ENCODE measurements at regions not wholly inside any gene's neighbourhood (a gene's known extent, or its start where the extent isn't known, plus 50 kb on each side); places are given as distances from the start of the nearest gene placed in this dataset.
"Not testable (repeated sequence)": the region's sequence is repeated elsewhere in the genome, so short reads cannot be mapped to it uniquely, and the experiment has no call there.

GRCh38 chr6:4725136-4725760 lies 51.0 kb upstream of the CDYL start:
- DNase-seq (ENCODE audit: low read depth); H3K4me3 ChIP-seq (ENCODE audit: low read depth, low read length): not testable (repeated sequence)

DNA sequence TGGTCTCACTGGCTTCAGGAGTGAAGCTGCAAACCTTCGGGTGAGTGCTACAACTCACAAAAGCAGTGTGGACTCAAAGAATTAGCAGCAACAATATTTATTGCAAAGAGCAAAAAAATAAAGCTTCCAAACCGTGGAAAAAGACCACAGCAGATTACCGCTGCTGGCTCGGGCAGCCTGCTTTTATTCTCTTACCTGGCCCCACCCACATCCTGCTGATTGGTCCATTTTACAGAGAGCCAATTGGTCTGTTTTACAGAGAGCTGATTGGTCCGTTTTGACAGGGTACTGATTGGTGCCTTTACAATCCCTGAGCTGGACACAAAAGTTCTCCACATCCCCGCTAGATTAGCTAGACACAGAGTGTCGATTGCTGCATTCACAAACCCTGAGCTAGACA lies 51.5 kb upstream of the CDYL start:
- not testable (repeated sequence) for DNase-seq (ENCODE audit: low read depth); H3K4me3 ChIP-seq (ENCODE audit: low read depth, low read length)

DNA sequence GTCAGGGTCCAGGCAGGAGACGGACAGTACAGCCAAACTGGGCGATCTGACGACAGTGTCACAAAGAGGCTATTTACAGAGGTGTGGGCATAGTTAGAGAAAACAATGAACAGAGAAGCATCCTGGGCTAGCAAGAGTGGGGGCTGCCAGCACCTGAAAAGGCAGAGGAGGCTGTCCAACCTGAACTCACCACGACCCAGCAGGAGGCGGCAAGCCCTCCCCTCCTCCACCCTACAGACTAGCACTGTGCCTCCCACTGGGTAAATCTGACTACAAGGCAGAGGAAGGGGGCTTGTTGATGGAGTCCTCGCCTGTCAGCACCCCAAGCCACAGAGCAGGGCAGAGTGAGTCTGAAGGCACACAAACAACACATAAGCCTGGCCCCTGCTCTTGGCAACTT lies 52.8 kb upstream of the CDYL start:
- no peak overlapping the region for H3K4me3 ChIP-seq (ENCODE audit: low read depth, low read length)
- DNase-seq (ENCODE audit: low read depth) = no peak
- TF ChIP-seq, protein P1, sequence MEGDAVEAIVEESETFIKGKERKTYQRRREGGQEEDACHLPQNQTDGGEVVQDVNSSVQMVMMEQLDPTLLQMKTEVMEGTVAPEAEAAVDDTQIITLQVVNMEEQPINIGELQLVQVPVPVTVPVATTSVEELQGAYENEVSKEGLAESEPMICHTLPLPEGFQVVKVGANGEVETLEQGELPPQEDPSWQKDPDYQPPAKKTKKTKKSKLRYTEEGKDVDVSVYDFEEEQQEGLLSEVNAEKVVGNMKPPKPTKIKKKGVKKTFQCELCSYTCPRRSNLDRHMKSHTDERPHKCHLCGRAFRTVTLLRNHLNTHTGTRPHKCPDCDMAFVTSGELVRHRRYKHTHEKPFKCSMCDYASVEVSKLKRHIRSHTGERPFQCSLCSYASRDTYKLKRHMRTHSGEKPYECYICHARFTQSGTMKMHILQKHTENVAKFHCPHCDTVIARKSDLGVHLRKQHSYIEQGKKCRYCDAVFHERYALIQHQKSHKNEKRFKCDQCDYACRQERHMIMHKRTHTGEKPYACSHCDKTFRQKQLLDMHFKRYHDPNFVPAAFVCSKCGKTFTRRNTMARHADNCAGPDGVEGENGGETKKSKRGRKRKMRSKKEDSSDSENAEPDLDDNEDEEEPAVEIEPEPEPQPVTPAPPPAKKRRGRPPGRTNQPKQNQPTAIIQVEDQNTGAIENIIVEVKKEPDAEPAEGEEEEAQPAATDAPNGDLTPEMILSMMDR (IDR thresholded peaks at IDR 0.05; ENCODE audit: insufficient read depth, low read length) = no peak

GRCh38 chr6:4721368-4721767 lies 54.8 kb upstream of the CDYL start:
- not testable (repeated sequence) for DNase-seq (ENCODE audit: low read depth); H3K4me3 ChIP-seq (ENCODE audit: low read depth, low read length)

GRCh38 chr6:4719491-4719890 lies 56.7 kb upstream of the CDYL start:
- DNase-seq (ENCODE audit: low read depth) = no peak
- TF ChIP-seq, protein P1 (IDR thresholded peaks at IDR 0.05; ENCODE audit: insufficient read depth, low read length) = no peak
- no peak overlapping the region for H3K4me3 ChIP-seq (ENCODE audit: low read depth, low read length)

DNA sequence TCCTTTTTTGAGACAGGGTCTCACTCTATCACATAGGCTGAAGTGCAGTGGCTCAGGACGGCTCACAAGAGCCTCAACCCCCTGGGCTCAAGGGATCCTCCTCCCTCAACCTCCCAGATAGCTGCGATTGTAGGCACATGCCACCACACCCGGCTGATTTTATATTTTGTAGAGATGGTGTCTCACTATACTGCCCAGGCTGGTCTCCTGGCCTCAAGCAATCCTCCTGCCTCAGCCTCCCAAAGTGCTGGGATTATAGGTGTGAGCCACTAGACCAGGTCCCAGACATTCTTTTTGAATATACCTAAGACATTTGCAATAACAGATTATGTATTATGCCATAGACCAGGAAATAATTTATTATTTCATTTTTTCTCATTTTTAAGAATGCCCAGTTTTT lies 58.3 kb upstream of the CDYL start:
- no peak overlapping the region for H3K4me3 ChIP-seq (ENCODE audit: low read depth, low read length)
- TF ChIP-seq, protein P1 (IDR thresholded peaks at IDR 0.05; ENCODE audit: insufficient read depth, low read length) = no peak
- DNase-seq (ENCODE audit: low read depth) = no peak

- no peak for DNase-seq (ENCODE audit: low read depth)
- TF ChIP-seq, protein P1 (IDR thresholded peaks at IDR 0.05; ENCODE audit: insufficient read depth, low read length) = no peak
Measured at GRCh38 chr6:4717124-4717523, 59.1 kb upstream of the CDYL start.

GRCh38 chr6:4714961-4715501 lies 61.2 kb upstream of the CDYL start:
- no peak overlapping the region for H3K4me3 ChIP-seq (ENCODE audit: low read depth, low read length)
- TF ChIP-seq, protein P1 (IDR thresholded peaks at IDR 0.05; ENCODE audit: insufficient read depth, low read length) = no peak
- no peak for DNase-seq (ENCODE audit: low read depth)

More at GRCh38 chr6:4717124-4717523, 59.1 kb upstream of the CDYL start:
- H3K4me3 ChIP-seq (ENCODE audit: low read depth, low read length) = no peak overlapping the region

All from fibroblast of the aortic adventitia (primary cell).